ENCODE measurements at regions not wholly inside any gene's neighbourhood (a gene's known extent, or its start where the extent isn't known, plus 50 kb on each side); places are given as distances from the start of the nearest gene placed in this dataset.

DNA sequence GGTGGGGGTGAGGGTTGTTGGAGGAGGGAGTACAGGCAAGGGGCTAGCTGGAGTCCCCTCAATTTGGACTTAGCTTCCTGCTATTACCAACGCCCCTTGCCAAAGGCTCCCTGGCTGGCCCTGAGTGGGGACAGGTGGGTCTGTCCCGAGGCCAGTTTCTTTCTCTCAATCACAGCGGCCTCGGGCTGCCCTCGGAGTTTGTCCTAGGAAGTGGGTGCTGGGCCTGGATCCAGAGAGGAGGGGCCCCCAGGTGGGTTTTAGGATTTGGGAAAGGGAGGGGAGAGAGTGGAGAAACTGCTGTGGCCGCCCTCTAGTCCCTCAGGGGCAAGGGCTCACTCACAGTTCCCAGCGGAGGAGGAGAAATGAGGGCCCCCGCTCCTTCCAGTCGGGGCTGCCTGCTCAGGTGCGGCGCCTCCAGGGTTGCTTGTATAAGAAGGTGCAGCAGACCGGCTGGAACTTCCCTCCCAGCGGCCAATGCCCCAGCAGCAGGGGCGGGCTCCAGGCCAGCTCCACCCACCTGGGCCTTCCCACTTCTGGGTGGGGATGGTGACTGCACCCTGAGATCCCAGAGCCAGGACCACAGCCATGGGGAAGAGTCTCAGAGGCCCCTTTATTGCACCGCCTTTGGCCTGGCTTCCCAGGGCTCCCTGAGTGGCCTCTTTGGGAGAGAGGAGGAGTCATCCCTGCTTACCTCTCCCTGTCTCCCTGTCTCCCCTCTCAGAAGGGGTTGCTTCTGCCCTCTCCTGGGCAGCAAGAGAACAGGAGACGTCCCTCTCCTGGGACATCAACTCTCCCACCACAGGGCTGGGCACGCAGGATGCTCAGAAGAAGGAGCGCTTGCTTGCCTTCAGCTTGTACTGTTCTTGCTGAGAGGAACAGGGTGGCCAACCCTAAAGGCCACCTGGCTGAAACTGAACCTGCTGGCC is 112.0 kb upstream of the SMURF2 start (continued):
- TF ChIP-seq SETDB1 (CRISPR knock-in tag; IDR thresholded peaks at IDR 0.05; ENCODE audit: borderline replicate concordance), result no peak
- TF ChIP-seq ZNF430 (CRISPR knock-in tag; IDR thresholded peaks at IDR 0.05), result 0 out of 2 replicates have a peak, but pooled peaks have one; percentile 51
- TF ChIP-seq ZNF260 (CRISPR knock-in tag; IDR thresholded peaks at IDR 0.05; ENCODE audit: borderline replicate concordance, low read depth), result 0 out of 2 replicates have a peak, but pooled peaks have one; percentile 53
- TF ChIP-seq ZNF431 (CRISPR knock-in tag; IDR thresholded peaks at IDR 0.05; ENCODE audit: borderline replicate concordance, low read depth), result 0 out of 2 replicates have a peak, but pooled peaks have one; percentile 11
- TF ChIP-seq ZNF557 (CRISPR knock-in tag; IDR thresholded peaks at IDR 0.05), result no peak
- no peak for TF ChIP-seq NFATC3 (CRISPR knock-in tag; IDR thresholded peaks at IDR 0.05)
- no peak for TF ChIP-seq ZNF24 (IDR thresholded peaks at IDR 0.05)
- TF ChIP-seq SATB2 (CRISPR knock-in tag; IDR thresholded peaks at IDR 0.05), result no peak
- 0 out of 2 replicates have a peak, but pooled peaks have one; percentile 34 for TF ChIP-seq ERF (CRISPR knock-in tag; IDR thresholded peaks at IDR 0.05)
- TF ChIP-seq, protein P1, sequence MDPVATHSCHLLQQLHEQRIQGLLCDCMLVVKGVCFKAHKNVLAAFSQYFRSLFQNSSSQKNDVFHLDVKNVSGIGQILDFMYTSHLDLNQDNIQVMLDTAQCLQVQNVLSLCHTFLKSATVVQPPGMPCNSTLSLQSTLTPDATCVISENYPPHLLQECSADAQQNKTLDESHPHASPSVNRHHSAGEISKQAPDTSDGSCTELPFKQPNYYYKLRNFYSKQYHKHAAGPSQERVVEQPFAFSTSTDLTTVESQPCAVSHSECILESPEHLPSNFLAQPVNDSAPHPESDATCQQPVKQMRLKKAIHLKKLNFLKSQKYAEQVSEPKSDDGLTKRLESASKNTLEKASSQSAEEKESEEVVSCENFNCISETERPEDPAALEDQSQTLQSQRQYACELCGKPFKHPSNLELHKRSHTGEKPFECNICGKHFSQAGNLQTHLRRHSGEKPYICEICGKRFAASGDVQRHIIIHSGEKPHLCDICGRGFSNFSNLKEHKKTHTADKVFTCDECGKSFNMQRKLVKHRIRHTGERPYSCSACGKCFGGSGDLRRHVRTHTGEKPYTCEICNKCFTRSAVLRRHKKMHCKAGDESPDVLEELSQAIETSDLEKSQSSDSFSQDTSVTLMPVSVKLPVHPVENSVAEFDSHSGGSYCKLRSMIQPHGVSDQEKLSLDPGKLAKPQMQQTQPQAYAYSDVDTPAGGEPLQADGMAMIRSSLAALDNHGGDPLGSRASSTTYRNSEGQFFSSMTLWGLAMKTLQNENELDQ (CRISPR knock-in tag; IDR thresholded peaks at IDR 0.05; ENCODE audit: borderline replicate concordance), result no peak
- TF ChIP-seq, protein P2, sequence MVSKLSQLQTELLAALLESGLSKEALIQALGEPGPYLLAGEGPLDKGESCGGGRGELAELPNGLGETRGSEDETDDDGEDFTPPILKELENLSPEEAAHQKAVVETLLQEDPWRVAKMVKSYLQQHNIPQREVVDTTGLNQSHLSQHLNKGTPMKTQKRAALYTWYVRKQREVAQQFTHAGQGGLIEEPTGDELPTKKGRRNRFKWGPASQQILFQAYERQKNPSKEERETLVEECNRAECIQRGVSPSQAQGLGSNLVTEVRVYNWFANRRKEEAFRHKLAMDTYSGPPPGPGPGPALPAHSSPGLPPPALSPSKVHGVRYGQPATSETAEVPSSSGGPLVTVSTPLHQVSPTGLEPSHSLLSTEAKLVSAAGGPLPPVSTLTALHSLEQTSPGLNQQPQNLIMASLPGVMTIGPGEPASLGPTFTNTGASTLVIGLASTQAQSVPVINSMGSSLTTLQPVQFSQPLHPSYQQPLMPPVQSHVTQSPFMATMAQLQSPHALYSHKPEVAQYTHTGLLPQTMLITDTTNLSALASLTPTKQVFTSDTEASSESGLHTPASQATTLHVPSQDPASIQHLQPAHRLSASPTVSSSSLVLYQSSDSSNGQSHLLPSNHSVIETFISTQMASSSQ (IDR thresholded peaks at IDR 0.05; ENCODE audit: low read depth), result no peak
- TF ChIP-seq, protein P2 (CRISPR knock-in tag; IDR thresholded peaks at IDR 0.05; ENCODE audit: borderline replicate concordance), result peak; percentile 42; the same call in 1 of the 2 replicates
- TF ChIP-seq EHMT2 (IDR thresholded peaks at IDR 0.05; ENCODE audit: borderline replicate concordance, low read depth, low read length), result no peak
- TF ChIP-seq MIER2 (CRISPR knock-in tag; IDR thresholded peaks at IDR 0.05), result no peak
- TF ChIP-seq, protein P3, sequence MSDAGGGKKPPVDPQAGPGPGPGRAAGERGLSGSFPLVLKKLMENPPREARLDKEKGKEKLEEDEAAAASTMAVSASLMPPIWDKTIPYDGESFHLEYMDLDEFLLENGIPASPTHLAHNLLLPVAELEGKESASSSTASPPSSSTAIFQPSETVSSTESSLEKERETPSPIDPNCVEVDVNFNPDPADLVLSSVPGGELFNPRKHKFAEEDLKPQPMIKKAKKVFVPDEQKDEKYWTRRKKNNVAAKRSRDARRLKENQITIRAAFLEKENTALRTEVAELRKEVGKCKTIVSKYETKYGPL (CRISPR knock-in tag; IDR thresholded peaks at IDR 0.05), result peak; percentile 89; the same call in 1 of the 2 replicates
- TF ChIP-seq ELF1 (CRISPR knock-in tag; IDR thresholded peaks at IDR 0.05), result no peak
- TF ChIP-seq GABPB1 (CRISPR knock-in tag; IDR thresholded peaks at IDR 0.05), result peak; percentile 77
- TF ChIP-seq MNT (IDR thresholded peaks at IDR 0.05), result no peak
- TF ChIP-seq KLF12 (CRISPR knock-in tag; IDR thresholded peaks at IDR 0.05; ENCODE audit: borderline replicate concordance), result 0 out of 2 replicates have a peak, but pooled peaks have one; percentile 82
- no peak for TF ChIP-seq ESRRA (CRISPR knock-in tag; IDR thresholded peaks at IDR 0.05; ENCODE audit: low read depth)

Measured in HepG2 (cell line).